ENCODE measurements at regions not wholly inside any gene's neighbourhood (a gene's known extent, or its start where the extent isn't known, plus 50 kb on each side); places are given as distances from the start of the nearest gene placed in this dataset.

DNA sequence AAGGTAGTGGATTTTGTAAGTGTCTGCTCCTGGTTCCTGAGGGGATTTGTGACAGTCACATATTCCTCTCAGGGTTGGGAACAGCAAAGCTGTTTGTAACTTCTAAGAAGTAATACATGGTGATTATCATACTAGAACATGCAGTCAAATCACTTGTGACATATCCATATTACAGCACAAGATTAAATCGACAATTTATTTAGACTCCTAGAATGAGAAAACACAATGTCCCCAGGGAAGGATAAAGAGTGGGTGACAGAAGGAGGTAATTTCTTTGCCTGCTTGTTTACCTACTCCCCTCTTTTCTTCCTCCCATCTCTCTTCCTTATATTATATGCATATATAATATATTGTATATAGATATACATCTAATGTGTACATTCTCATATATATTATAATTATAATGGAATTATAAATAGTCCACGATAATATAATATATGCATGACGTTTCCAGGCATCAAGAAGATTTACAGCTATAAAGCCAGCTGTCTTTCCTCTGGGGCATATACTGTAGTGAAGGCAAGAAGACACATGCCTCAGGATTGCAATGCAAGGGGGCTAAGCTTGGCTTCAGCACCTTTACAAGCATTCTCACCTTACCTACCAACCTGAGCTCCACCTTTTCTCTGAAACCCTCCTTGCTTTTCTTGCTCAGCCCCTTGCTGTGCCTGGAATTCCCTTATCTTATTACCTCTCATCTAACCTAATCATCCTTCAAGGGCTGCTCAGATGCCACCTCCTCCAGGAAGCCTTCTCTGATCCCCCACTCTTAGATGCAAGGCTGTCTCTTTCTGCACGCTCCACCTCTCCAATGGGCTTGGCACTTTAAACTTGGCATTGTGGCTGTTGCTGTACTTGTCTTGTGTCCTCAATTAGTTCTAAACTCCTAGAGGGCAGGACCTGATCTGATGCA is 73.1 kb upstream of the PIAS1 start:
- no peak for DNase-seq (ENCODE audit: low read depth)

DNA sequence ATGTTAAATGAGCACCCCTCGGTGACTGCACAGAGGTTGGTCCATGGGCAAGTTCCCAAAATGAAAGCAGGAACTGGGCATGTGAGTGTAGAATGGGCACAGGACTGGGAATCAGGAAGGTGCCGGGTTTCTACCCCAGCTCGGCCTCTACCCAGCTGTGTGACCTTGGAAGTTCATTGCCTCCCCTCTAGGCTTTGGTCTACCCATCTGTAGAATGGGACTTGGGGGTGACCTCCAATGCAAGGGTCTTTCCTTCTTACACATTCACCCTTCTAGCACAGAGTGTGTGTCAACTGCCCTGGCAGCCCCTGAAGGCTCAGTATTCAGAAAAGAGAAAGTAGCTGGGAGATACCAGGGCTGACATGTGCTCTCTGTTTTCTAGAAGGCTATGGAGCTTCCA is 72.3 kb upstream of the PIAS1 start:
- no peak for DNase-seq (ENCODE audit: low read depth)

DNA sequence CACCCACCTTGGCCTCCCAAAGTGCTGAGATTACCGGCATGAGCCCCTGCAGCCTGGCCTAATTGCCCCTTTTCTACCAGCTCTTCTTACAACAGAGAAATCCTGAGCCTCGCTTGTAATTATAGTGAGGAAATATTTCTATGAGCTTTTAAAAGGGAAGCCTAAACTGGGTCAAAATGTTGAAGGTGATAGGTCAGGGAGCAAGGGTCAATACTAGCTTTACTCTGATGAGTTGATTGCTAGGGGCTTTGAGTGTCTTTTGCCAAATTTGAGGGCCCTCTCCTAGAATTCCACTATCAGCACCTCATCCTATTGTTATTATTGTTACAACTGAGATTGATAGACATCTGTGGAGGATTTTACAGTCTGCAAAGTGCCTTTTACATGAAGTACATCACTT is 62.4 kb upstream of the PIAS1 start:
- DNase-seq (ENCODE audit: low read depth), result no peak

DNA sequence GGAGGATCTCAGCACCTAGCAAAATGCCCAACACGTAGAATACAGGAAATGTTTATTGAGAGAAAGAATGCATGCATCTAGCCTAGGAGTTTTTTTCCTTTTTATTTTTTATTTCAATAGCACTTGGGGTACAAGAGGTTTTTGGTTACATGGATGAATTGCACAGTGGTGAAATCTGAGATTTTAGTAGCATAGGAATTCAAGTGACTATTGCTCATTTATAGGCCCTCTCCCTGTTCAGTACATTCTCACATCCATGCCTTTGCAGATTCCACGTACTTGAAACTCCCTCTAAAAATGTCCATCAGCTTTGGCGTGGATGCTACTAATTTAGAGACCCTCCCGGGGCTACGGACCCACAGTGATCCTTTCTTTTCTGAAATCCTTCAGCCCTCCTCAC is 61.7 kb upstream of the PIAS1 start:
- no peak for DNase-seq (ENCODE audit: low read depth)

DNA sequence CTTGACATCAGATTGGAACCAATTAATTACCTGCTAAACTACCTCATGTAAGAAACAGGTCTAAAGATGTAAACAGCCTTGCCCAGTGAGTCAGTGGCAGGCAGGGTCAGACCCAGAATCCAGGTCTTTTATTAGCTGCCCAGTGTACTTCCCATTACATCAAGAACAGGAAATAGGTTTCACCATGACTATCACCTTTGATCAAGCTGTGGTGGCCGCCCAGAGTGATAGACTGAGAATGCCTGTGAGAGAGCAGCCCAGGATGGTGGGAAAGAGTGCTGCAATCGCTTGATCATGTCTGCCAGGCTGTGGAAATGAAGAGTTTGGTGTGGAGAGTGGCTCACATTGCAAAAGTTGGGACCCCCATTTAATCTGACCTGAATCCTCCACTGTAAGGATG is 61.3 kb upstream of the PIAS1 start:
- no peak for DNase-seq (ENCODE audit: low read depth)

DNA sequence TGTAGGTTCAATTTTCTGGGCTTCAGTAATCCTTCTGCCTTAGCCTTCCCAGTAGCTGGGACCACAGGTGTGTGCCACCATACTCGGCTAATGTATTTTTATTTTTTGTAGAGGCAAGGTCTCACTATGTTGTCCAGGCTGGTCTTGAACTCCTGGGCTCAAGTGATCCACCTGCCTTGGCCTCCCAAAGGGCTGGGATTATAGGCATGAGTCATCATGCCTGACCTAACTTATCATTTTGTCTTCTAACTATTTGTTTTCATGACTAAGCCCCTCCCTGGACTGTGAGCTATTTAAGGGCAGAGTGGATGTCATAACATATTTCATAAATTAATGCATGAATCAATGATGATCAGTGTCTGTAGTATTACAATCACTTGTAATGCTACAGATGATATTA is 56.1 kb upstream of the PIAS1 start:
- DNase-seq (ENCODE audit: low read depth), result peak; percentile 66

DNA sequence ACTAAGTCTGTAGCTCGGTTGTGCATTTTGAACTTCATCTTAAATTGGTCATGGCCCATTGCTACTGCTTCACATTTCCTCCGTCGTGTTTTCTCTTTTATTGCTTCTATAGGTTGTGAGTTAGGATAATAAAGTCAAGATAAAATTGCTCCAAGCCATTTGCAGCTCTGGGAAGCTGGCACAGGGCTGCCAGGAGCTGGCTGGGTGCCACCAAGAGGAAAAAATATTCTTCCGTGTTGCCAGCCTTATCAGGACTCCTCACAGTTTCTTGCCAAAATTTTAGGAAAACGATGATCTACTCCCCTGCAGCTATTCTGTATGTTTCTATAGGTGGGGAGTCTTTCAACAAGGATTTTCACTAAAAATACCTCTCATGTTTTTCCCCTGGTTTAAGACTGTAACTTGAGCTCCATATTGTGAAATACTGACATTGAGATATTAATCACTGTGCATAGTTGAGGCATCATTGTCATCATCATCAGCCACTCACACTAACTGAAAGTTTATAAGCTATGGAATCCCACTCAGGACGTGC is 55.4 kb upstream of the PIAS1 start:
- DNase-seq (ENCODE audit: low read depth), result peak; percentile 91

GRCh38 chr15:67999320-68000100 is 54.6 kb upstream of the PIAS1 start:
- peak; percentile 33 for DNase-seq (ENCODE audit: low read depth)

- DNase-seq (ENCODE audit: low read depth), result no peak
Measured at GRCh38 chr15:68000754-68001153, 53.4 kb upstream of the PIAS1 start.

DNA sequence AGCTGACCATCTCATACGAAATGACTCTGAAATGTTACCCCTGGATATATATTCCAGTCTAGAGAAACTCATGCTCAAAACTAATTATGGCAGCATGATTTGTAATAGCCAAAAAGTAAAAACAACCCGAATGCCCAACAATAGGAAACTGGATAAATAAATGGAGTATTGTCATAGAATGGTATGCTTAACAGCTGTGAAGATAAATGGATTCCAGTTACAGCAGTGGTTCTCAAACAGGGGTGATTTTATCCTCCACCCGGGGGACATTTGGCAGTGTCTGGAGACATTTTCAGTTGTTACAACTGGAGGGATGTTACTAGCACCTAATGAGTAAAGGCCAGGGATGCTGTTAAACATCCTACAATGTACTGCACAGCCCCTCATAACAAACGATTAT is 52.3 kb upstream of the PIAS1 start:
- DNase-seq (ENCODE audit: low read depth), result peak; percentile 50

- DNase-seq (ENCODE audit: low read depth), result no peak
Measured at GRCh38 chr15:68003297-68003696, 50.8 kb upstream of the PIAS1 start.

Data from EH (cell line).